ENCODE measurements at regions not wholly inside any gene's neighbourhood (a gene's known extent, or its start where the extent isn't known, plus 50 kb on each side); places are given as distances from the start of the nearest gene placed in this dataset.

DNA sequence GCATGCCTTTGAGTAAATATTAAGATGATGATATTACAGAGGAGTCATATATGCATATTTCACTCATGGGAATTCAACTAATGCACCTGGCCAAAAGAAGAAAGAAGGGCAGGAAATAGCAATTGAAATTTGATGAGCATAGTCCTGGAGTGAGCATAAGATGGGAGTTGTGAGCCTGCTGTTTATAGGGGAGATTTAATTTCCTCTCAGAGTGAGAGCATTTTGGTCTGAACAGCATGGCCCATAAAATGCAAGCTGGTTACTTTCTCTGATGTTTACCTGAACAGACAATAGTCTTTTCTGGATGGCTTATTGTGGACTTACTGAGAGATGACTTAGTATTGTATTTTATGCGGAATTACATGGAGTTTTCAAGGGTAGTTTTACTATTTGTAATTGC is 53.6 kb downstream of the FHIP1A start:
- TF ChIP-seq, protein P1, sequence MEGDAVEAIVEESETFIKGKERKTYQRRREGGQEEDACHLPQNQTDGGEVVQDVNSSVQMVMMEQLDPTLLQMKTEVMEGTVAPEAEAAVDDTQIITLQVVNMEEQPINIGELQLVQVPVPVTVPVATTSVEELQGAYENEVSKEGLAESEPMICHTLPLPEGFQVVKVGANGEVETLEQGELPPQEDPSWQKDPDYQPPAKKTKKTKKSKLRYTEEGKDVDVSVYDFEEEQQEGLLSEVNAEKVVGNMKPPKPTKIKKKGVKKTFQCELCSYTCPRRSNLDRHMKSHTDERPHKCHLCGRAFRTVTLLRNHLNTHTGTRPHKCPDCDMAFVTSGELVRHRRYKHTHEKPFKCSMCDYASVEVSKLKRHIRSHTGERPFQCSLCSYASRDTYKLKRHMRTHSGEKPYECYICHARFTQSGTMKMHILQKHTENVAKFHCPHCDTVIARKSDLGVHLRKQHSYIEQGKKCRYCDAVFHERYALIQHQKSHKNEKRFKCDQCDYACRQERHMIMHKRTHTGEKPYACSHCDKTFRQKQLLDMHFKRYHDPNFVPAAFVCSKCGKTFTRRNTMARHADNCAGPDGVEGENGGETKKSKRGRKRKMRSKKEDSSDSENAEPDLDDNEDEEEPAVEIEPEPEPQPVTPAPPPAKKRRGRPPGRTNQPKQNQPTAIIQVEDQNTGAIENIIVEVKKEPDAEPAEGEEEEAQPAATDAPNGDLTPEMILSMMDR (IDR thresholded peaks at IDR 0.05; ENCODE audit: insufficient read depth, low read length, poor library complexity, severe bottlenecking) = no peak
- no peak for TF ChIP-seq EZH2phosphoT487 (conservative IDR thresholded peaks at IDR 0.05; ENCODE audit: low read length)

Data from SU-DHL-6 (cell line).